OCI-LY1 (cell line): ENCODE measurements at regions not wholly inside any gene's neighbourhood (a gene's known extent, or its start where the extent isn't known, plus 50 kb on each side); places are given as distances from the start of the nearest gene placed in this dataset.

Experiments
- H2AFZ ChIP-seq: fragments of 200-600 bp; sonication (generic), shearing (Covaris generic); 2 replicates; pipeline ENCODE4 v1.6.0; 2014; ENCODE audit warnings: antibody characterized with exemption, mild to moderate bottlenecking, low read length
- H3F3A ChIP-seq: fragments of 200-600 bp; sonication (generic), shearing (Covaris generic); 2 replicates; pipeline ENCODE4 v1.6.0; 2014; ENCODE audit warnings: mild to moderate bottlenecking, antibody characterized with exemption, low read length, moderate library complexity; ENCODE audit not compliant: insufficient read depth
- H3K27ac ChIP-seq: fragments of 200-600 bp; sonication (generic); 2 replicates; pipeline ENCODE4 v1.5.1; 2014; ENCODE audit warnings: low read length, mixed run types, mild to moderate bottlenecking, low read depth; ENCODE audit not compliant: poor library complexity, severe bottlenecking
- H3K27me3 ChIP-seq: fragments of 200-600 bp; sonication (generic); 2 replicates; pipeline ENCODE4 v1.6.0; 2014; ENCODE audit warnings: antibody characterized with exemption, mild to moderate bottlenecking, low read length, moderate library complexity; ENCODE audit not compliant: insufficient read depth
- H3K36me3 ChIP-seq: fragments of 200-600 bp; sonication (generic); 2 replicates; pipeline ENCODE4 v1.6.1; 2014; ENCODE audit warnings: mild to moderate bottlenecking, antibody characterized with exemption, low read length, moderate library complexity, mixed read lengths; ENCODE audit not compliant: insufficient read depth
- H3K4me1 ChIP-seq: fragments of 200-600 bp; sonication (generic); 2 replicates; pipeline ENCODE4 v1.5.1; 2014; ENCODE audit warnings: mild to moderate bottlenecking, low read length, moderate library complexity; ENCODE audit not compliant: insufficient read depth, severe bottlenecking
- H3K4me2 ChIP-seq: fragments of 200-600 bp; sonication (generic), shearing (Covaris generic); 2 replicates; pipeline ENCODE4 v1.6.1; 2014; ENCODE audit warnings: low read length
- H3K4me3 ChIP-seq: fragments of 200-600 bp; sonication (generic); 2 replicates; pipeline ENCODE4 v1.5.1; 2014; ENCODE audit warnings: low read length, low read depth, mild to moderate bottlenecking, mixed read lengths; ENCODE audit not compliant: poor library complexity, severe bottlenecking
- H3K79me2 ChIP-seq: fragments of 200-600 bp; shearing (Covaris generic); 2 replicates; pipeline ENCODE4 v1.6.1; 2016; ENCODE audit warnings: mixed run types, low read length, mixed read lengths; ENCODE audit not compliant: insufficient read depth
- H3K9ac ChIP-seq: fragments of 200-600 bp; sonication (generic), shearing (Covaris generic); 2 replicates; pipeline ENCODE4 v1.6.1; 2014; ENCODE audit warnings: mild to moderate bottlenecking, low read length, mixed read lengths
- H3K9me2 ChIP-seq: fragments of 200-600 bp; sonication (generic), shearing (Covaris generic); 2 replicates; pipeline ENCODE4 v1.6.1; 2014; ENCODE audit warnings: low read depth, mild to moderate bottlenecking, low read length, mixed read lengths
- H3K9me3 ChIP-seq: fragments of 200-600 bp; shearing (Covaris generic); 2 replicates; pipeline ENCODE4 v1.6.1; 2014; ENCODE audit warnings: low read length, mixed read lengths
- H4K20me1 ChIP-seq: fragments of 200-600 bp; sonication (generic), shearing (Covaris generic); 2 replicates; pipeline ENCODE4 v1.6.0; 2016; ENCODE audit warnings: mild to moderate bottlenecking, low read length; ENCODE audit not compliant: insufficient read depth
- CTCF ChIP-seq: fragments of 200-600 bp; sonication (generic), shearing (Covaris generic); IDR thresholded peaks from 2 replicates; pipeline ENCODE4 v1.5.1; 2017; ENCODE audit warnings: mild to moderate bottlenecking, antibody characterized with exemption, low read length, moderate library complexity, mixed read lengths
- EZH2 ChIP-seq: fragments of 200-600 bp; sonication (generic), shearing (Covaris generic); IDR thresholded peaks from 2 replicates; pipeline ENCODE4 v1.8.0; 2017; ENCODE audit warnings: borderline replicate concordance, mixed run types, mild to moderate bottlenecking, antibody characterized with exemption, low read length, moderate library complexity, mixed read lengths

GRCh38 chr4:106670976-106671375, 302.4 kb upstream of the GIMD1 start:
- H3K27ac ChIP-seq: no peak overlapping the region
- H3K27me3 ChIP-seq: no peaks in the 10 kb centered on the region
- no peak overlapping the region for H2AFZ ChIP-seq
- no peak overlapping the region for H3K4me3 ChIP-seq
- H3K9ac ChIP-seq: no peak overlapping the region
- no peaks in the 10 kb centered on the region for H3K4me1 ChIP-seq
- H3K9me2 ChIP-seq: no peaks in the 10 kb centered on the region
- no peaks in the 10 kb centered on the region for H3K36me3 ChIP-seq
- no peaks in the 10 kb centered on the region for H3F3A ChIP-seq
- no peak for TF ChIP-seq CTCF
- no peak for TF ChIP-seq EZH2
- H4K20me1 ChIP-seq: no peaks in the 10 kb centered on the region
- H3K4me2 ChIP-seq: no peak overlapping the region
- H3K9me3 ChIP-seq: no peaks in the 10 kb centered on the region
- H3K79me2 ChIP-seq: no peaks in the 10 kb centered on the region

GRCh38 chr4:106659371-106659770, 290.8 kb upstream of the GIMD1 start:
- Histone ChIP-seq H4K20me1 (no peaks in the 10 kb centered on the region), H3K9me3 (no peaks in the 10 kb centered on the region), H2AFZ (no peak overlapping the region), H3K4me1 (no peaks in the 10 kb centered on the region), H3K4me2 (no peak overlapping the region), H3K27ac (no peak overlapping the region), H3F3A (no peaks in the 10 kb centered on the region), H3K36me3 (no peaks in the 10 kb centered on the region), H3K9me2 (no peaks in the 10 kb centered on the region), H3K79me2 (no peaks in the 10 kb centered on the region), H3K9ac (no peak overlapping the region), H3K27me3 (no peaks in the 10 kb centered on the region), H3K4me3 (no peak overlapping the region)
- no peak for TF ChIP-seq CTCF
- no peak for TF ChIP-seq EZH2

DNA sequence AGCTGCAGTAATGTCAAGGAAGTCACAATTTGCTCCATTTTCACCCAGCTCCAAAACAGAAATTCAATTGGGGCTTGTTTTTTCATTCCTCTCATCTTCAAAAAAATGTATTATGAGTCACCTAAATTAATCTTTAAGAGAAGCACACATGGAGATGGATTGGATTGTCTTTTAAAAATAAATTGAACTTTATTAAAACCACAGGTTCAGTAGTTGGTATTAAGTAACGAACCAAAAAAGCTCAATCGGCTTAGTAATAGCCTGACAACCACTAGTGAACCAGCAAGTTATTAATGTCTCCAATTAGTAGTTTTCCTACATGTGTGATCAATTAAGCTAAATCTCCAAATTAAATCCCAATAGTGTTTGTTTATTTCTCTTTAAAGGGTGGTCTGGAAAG, 283.5 kb upstream of the GIMD1 start:
- Histone ChIP-seq H3K9me2 (no peaks in the 10 kb centered on the region), H4K20me1 (no peaks in the 10 kb centered on the region)

GRCh38 chr4:106650701-106651100, 282.1 kb upstream of the GIMD1 start:
- no peaks in the 10 kb centered on the region for H3K9me2 ChIP-seq
- no peaks in the 10 kb centered on the region for H3K9me3 ChIP-seq
- no peak overlapping the region for H3K4me3 ChIP-seq
- no peak overlapping the region for H3K4me2 ChIP-seq
- no peaks in the 10 kb centered on the region for H3K36me3 ChIP-seq
- no peaks in the 10 kb centered on the region for H3F3A ChIP-seq
- H2AFZ ChIP-seq: no peak overlapping the region
- H3K9ac ChIP-seq: no peak overlapping the region
- H3K27me3 ChIP-seq: no peaks in the 10 kb centered on the region
- H4K20me1 ChIP-seq: no peaks in the 10 kb centered on the region
- TF ChIP-seq CTCF: no peak
- TF ChIP-seq EZH2: no peak
- no peaks in the 10 kb centered on the region for H3K79me2 ChIP-seq
- H3K4me1 ChIP-seq: no peaks in the 10 kb centered on the region
- no peak overlapping the region for H3K27ac ChIP-seq

More for the DNA sequence above, 283.5 kb upstream of the GIMD1 start:
- H3K79me2 ChIP-seq: no peaks in the 10 kb centered on the region
- no peak overlapping the region for H3K27ac ChIP-seq
- no peaks in the 10 kb centered on the region for H3K4me1 ChIP-seq
- H3K9ac ChIP-seq: no peak overlapping the region
- H3K4me3 ChIP-seq: no peak overlapping the region
- H3K27me3 ChIP-seq: no peaks in the 10 kb centered on the region
- no peaks in the 10 kb centered on the region for H3K9me3 ChIP-seq
- H3K4me2 ChIP-seq: no peak overlapping the region
- H2AFZ ChIP-seq: no peak overlapping the region
- no peaks in the 10 kb centered on the region for H3F3A ChIP-seq
- no peaks in the 10 kb centered on the region for H3K36me3 ChIP-seq
- no peak for TF ChIP-seq EZH2
